ENCODE measurements at regions not wholly inside any gene's neighbourhood (a gene's known extent, or its start where the extent isn't known, plus 50 kb on each side); places are given as distances from the start of the nearest gene placed in this dataset.

DNA sequence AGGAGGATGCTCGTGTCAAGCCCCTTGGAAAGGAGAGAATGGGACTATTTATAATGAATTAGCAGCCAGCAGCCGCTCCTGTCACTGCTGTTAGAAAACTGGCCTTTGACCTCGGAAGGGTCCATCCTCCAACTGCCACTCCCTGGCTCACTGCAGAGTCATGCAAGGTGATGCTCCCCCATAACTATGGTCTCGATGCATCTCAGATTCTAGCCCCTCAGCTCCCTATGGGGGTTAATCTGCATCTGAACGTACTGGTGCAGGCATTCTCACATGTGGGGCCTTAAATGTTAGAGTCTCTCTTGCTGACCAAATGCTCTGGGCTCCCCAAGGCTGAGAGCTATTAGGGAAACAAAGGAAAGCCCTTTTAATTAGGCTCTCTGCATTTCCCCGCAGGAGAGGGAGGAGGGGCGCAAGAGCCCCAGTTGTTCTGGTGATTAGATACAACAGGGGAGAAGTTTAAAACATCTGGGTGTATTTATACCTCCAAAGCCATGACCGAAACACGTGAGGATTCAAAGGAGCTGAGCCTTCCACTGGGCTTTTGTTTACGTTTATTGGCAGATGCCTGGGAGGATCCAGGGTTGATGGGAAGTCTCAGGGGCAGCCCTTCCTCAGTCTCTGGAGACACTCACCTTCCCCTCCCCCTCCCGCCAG is 182.5 kb downstream of the OPA1 start:
- TF ChIP-seq POLR2A (IDR thresholded peaks at IDR 0.05), result no peak
- TF ChIP-seq, protein P1, sequence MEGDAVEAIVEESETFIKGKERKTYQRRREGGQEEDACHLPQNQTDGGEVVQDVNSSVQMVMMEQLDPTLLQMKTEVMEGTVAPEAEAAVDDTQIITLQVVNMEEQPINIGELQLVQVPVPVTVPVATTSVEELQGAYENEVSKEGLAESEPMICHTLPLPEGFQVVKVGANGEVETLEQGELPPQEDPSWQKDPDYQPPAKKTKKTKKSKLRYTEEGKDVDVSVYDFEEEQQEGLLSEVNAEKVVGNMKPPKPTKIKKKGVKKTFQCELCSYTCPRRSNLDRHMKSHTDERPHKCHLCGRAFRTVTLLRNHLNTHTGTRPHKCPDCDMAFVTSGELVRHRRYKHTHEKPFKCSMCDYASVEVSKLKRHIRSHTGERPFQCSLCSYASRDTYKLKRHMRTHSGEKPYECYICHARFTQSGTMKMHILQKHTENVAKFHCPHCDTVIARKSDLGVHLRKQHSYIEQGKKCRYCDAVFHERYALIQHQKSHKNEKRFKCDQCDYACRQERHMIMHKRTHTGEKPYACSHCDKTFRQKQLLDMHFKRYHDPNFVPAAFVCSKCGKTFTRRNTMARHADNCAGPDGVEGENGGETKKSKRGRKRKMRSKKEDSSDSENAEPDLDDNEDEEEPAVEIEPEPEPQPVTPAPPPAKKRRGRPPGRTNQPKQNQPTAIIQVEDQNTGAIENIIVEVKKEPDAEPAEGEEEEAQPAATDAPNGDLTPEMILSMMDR (IDR thresholded peaks at IDR 0.05), result no peak
